GM12878 (cell line): ENCODE measurements at regions not wholly inside any gene's neighbourhood (a gene's known extent, or its start where the extent isn't known, plus 50 kb on each side); places are given as distances from the start of the nearest gene placed in this dataset.

ENCODE experiments used
- ATAC-seq: fragments of 200-7000 bp; cut with Tn5 transposase; 3 replicates; pipeline ENCODE4 v1.9.1; 2020; ENCODE audit warnings: mild to moderate bottlenecking, moderate library complexity
- BruUV-seq: library from RNA; stranded (reverse); fragments of 400-500 nt; replicated peaks from 2 replicates; lab custom pipeline; 2021; lab: Mats Ljungman, UMichigan
- CTCF ChIA-PET: fragments of 300-600 bp; sonication (Branson Sonifier 250); formaldehyde crosslinking; extraction: SDS; loops from one replicate; lab custom pipeline; 2021; ENCODE audit warnings: inconsistent platforms; lab: Yijun Ruan, JAX
- POLR2A ChIA-PET: fragments of 350-600 bp; formaldehyde crosslinking; extraction: SDS; loops from one replicate; lab custom pipeline; 2021; ENCODE audit warnings: inconsistent platforms; lab: Charles Lee
- RAD21 ChIA-PET: fragments of 300-600 bp; sonication (Branson Sonifier 250); formaldehyde crosslinking; loops from one replicate; lab custom pipeline; 2023; ENCODE audit warnings: antibody characterized with exemption; ENCODE audit not compliant: unreplicated experiment; lab: Charles Lee
- SMC1A ChIA-PET: fragments of 300-600 bp; sonication (Branson Sonifier 250); formaldehyde crosslinking; loops from one replicate; lab custom pipeline; 2023; ENCODE audit not compliant: unreplicated experiment, uncharacterized antibody; lab: Charles Lee
- DNase-seq: peaks from one replicate; pipeline ENCODE4 v3.0.0-alpha.2; 2011; ENCODE audit warnings: low read depth, low spot score
- FAIRE-seq: peaks from 3 replicates; lab custom pipeline; 2011; peaks lifted over from hg19 to GRCh38; lab: Jason Lieb, UNC
- H2AFZ ChIP-seq: 2 replicates; pipeline ENCODE4 v1.6.0; 2011; ENCODE audit warnings: low read depth, low read length, control low read depth; ENCODE audit not compliant: control insufficient read depth
- H3K27ac ChIP-seq: 2 replicates; pipeline ENCODE4 v1.5.1; 2011; ENCODE audit warnings: control low read depth; ENCODE audit not compliant: control insufficient read depth, insufficient read depth
- H3K27me3 ChIP-seq, 2 experiments: replicated peaks in 1 of 2; 2 replicates each; pipeline versions ENCODE4 v1.6.0 to v1.6.1; 2011; ENCODE audit warnings: low read length in 1 of 2; ENCODE audit not compliant: control insufficient read depth in 2 of 2, insufficient read depth in 2 of 2
- H3K36me3 ChIP-seq, 2 experiments: 2 replicates each; pipeline ENCODE4 v1.5.1; 2011; ENCODE audit warnings: low read length in 1 of 2; ENCODE audit not compliant: control insufficient read depth in 2 of 2, insufficient read depth in 2 of 2
- H3K4me1 ChIP-seq: 2 replicates; pipeline ENCODE4 v1.6.1; 2011; ENCODE audit warnings: mild to moderate bottlenecking, low read length, moderate library complexity, mixed read lengths; ENCODE audit not compliant: control insufficient read depth, insufficient read depth
- H3K4me2 ChIP-seq: 2 replicates; pipeline ENCODE4 v1.6.0; 2011; ENCODE audit warnings: control low read depth; ENCODE audit not compliant: control insufficient read depth, insufficient read depth
- H3K4me3 ChIP-seq: fragments of 200-600 bp; sonication (generic); 2 replicates; pipeline ENCODE4 v1.5.1; 2016
- H3K79me2 ChIP-seq: 2 replicates; pipeline ENCODE4 v1.6.0; 2011; ENCODE audit warnings: low read length; ENCODE audit not compliant: control insufficient read depth, insufficient read depth
- H3K9ac ChIP-seq: 2 replicates; pipeline ENCODE4 v1.8.0; 2011; ENCODE audit warnings: low read length, control low read depth, mixed read lengths; ENCODE audit not compliant: control insufficient read depth, insufficient read depth
- H3K9me3 ChIP-seq: replicated peaks from 3 replicates; pipeline ENCODE4 v1.5.1; 2011; ENCODE audit warnings: mild to moderate bottlenecking, low read length; ENCODE audit not compliant: control insufficient read depth, insufficient read depth
- H4K20me1 ChIP-seq: 2 replicates; pipeline ENCODE4 v1.6.0; 2011; ENCODE audit not compliant: control insufficient read depth, insufficient read depth
- BMI1 ChIP-seq: fragments of 450-650 bp; IDR thresholded peaks from 2 replicates; pipeline ENCODE4 v1.6.1; 2016; ENCODE audit warnings: mild to moderate bottlenecking, moderate library complexity, borderline replicate concordance
- CREM ChIP-seq: IDR thresholded peaks from 2 replicates; pipeline ENCODE4 v1.6.1; 2014; ENCODE audit warnings: antibody characterized with exemption, low read depth
- ETV6 ChIP-seq, 2 experiments: fragments of 450-650 bp in 1 of 2; IDR thresholded peaks in 1 of 2; conservative IDR thresholded peaks in 1 of 2; 2 replicates each; pipeline ENCODE4 v1.6.1; 2014; ENCODE audit warnings: antibody characterized with exemption in 1 of 2, borderline replicate concordance in 1 of 2, low read depth in 1 of 2, mild to moderate bottlenecking in 1 of 2, moderate library complexity in 1 of 2
- KAT2A ChIP-seq: conservative IDR thresholded peaks from 2 replicates; pipeline ENCODE4 v1.6.1; 2011; ENCODE audit warnings: low read depth, low read length; ENCODE audit not compliant: control insufficient read depth
- MEF2A ChIP-seq: IDR thresholded peaks from 2 replicates; pipeline ENCODE4 v1.6.1; 2011; ENCODE audit warnings: low read depth, mild to moderate bottlenecking, low read length, moderate library complexity; ENCODE audit not compliant: insufficient read depth
- NFYB ChIP-seq: IDR thresholded peaks from 2 replicates; pipeline ENCODE4 v1.6.1; 2011; ENCODE audit warnings: low read depth, mild to moderate bottlenecking, low read length, improper control_type of control experiment, moderate library complexity; ENCODE audit not compliant: insufficient read depth
- PML ChIP-seq: IDR thresholded peaks from 2 replicates; pipeline ENCODE4 v1.6.1; 2012; ENCODE audit warnings: low read length, inconsistent platforms
- ZNF24 ChIP-seq: fragments of 450-650 bp; IDR thresholded peaks from 2 replicates; pipeline ENCODE4 v1.6.1; 2017; ENCODE audit warnings: antibody characterized with exemption, mild to moderate bottlenecking
- WGBS: methylation state at CpG from one replicate; pipeline ENCODE4 v1.1.6; 2016; ENCODE audit warnings: low lambda C conversion rate; ENCODE audit not compliant: insufficient replicate concordance, insufficient coverage; ENCODE audit errors: missing lambda C conversion rate; 5-methylcytosine and 5-hydroxymethylcytosine counted together
- in situ Hi-C: fragments of 300-500 bp; cut with MboI; formaldehyde crosslinking; loops from 9 replicates; pipeline ENCODE4 v1.14.3; 2018; ENCODE audit warnings: mixed read lengths
- intact Hi-C: fragments of 100-400 bp; cut with micrococcal nuclease; formaldehyde crosslinking; loops from one replicate; pipeline ENCODE4 v1.14.2; 2022; ENCODE audit not compliant: unreplicated experiment

DNA sequence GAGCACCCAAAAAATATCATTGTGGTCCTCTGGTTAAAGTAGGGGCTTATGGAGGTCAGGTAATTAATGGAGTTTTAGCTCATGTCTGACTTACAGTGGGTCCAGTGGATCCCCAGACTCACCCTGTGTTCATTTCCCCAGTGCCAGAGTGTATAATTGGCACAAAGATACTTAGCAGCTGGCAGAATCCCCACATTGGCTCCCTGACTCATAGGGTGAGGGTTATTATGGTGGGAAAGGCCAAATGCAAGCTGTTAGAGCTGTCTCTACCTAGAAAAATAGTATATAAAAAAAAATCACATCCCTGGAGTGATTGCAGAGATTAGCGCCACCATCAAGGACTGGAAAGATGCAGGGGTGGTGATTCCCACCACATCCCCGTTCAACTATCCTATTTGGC, 1067.6 kb upstream of the ACVR2A start:
- no TSS peak for BruUV-seq
- no peak overlapping the region for H3K4me2 ChIP-seq
- DNase-seq (no peak), ATAC-seq (no peak), FAIRE-seq (no peak)
- WGBS: 54% methylated on average over 2 of the region's 2 CpGs
- CTCF ChIA-PET: interaction anchor here (1.0 kb wide), 1 partner anchor 9 kb away, joined by 4 read pairs; no protein-coding TSS in a partner anchor
- no peaks in the 10 kb centered on the region for H3K9me3 ChIP-seq
- H3K27me3 ChIP-seq: no peaks in the 10 kb centered on the region
- POLR2A ChIA-PET: interaction anchor here (1.4 kb wide), 1 partner anchor 13 kb away, joined by 3 read pairs; no protein-coding TSS in a partner anchor
- in situ Hi-C loops: no loop called here
- no peaks in the 10 kb centered on the region for H4K20me1 ChIP-seq
- no peaks in the 10 kb centered on the region for H3K4me1 ChIP-seq
- RAD21 ChIA-PET: no interaction called here
- intact Hi-C loops: no loop called here
- H3K4me3 ChIP-seq: no peak overlapping the region
- no peak overlapping the region for H3K9ac ChIP-seq
- H3K36me3 ChIP-seq: no peaks in the 10 kb centered on the region
- no peak overlapping the region for H2AFZ ChIP-seq
- H3K79me2 ChIP-seq: no peaks in the 10 kb centered on the region
- SMC1A ChIA-PET: interaction anchor here (1.9 to 3.2 kb wide), 2 partner anchors 10 to 22 kb away, joined by 6 to 12 read pairs; no protein-coding TSS in a partner anchor
- H3K27ac ChIP-seq: no peak overlapping the region
- no peak for TF ChIP-seq NFYB
- TF ChIP-seq MEF2A: no peak
- TF ChIP-seq CREM: no peak
- TF ChIP-seq BMI1: no peak
- no peak for TF ChIP-seq ZNF24
- TF ChIP-seq KAT2A: no peak

DNA sequence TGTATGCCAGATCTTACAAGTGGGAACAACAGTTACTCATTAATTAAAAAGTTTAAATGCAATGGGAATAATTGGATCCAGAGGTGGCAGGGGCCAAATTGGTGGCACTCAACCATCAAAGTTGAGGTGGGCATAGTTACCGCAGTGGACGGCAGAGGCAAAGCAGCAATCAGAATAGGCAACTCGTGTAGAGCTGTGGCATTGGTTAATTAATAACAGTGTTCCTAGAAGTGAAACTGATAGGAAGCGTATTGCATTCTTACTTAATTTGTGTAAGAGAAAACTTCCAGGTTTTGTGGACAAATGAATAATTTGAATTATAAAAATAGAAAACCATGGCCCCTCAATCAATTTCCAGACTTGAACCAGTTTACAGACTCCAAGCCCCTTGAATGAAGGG, 1068.2 kb upstream of the ACVR2A start:
- CTCF ChIA-PET: no interaction called here
- intact Hi-C loops: no loop called here
- ATAC-seq (no peak), DNase-seq (no peak), FAIRE-seq (no peak)
- POLR2A ChIA-PET: interaction anchor here (2.2 kb wide), 1 partner anchor 8 kb away, joined by 5 read pairs; no protein-coding TSS in a partner anchor
- no peak for TF ChIP-seq ETV6 (conservative IDR thresholded peaks at IDR 0.05 in 1 of 2, IDR thresholded peaks at IDR 0.05 in 1 of 2; ENCODE audit: borderline replicate concordance in 1 of 2, low read depth in 1 of 2)
- TF ChIP-seq PML: no peak
- no peak overlapping the region for H3K9ac ChIP-seq
- WGBS: 52% methylated on average over 4 of the region's 4 CpGs
- no peaks in the 10 kb centered on the region for H4K20me1 ChIP-seq
- H3K27ac ChIP-seq: no peak overlapping the region
- no peaks in the 10 kb centered on the region for H3K79me2 ChIP-seq
- H3K27me3 ChIP-seq: no peaks in the 10 kb centered on the region
- no peaks in the 10 kb centered on the region for H3K9me3 ChIP-seq
- H3K4me2 ChIP-seq: no peak overlapping the region
- H3K36me3 ChIP-seq: no peaks in the 10 kb centered on the region
- SMC1A ChIA-PET: interaction anchor here (1.9 to 3.2 kb wide), 2 partner anchors 10 to 22 kb away, joined by 6 to 12 read pairs; no protein-coding TSS in a partner anchor
- H2AFZ ChIP-seq: no peak overlapping the region
- H3K4me1 ChIP-seq: no peaks in the 10 kb centered on the region
- RAD21 ChIA-PET: no interaction called here
- BruUV-seq: no TSS peak
- in situ Hi-C loops: no loop called here
- no peak overlapping the region for H3K4me3 ChIP-seq
